ENCODE measurements at regions not wholly inside any gene's neighbourhood (a gene's known extent, or its start where the extent isn't known, plus 50 kb on each side); places are given as distances from the start of the nearest gene placed in this dataset.

DNA sequence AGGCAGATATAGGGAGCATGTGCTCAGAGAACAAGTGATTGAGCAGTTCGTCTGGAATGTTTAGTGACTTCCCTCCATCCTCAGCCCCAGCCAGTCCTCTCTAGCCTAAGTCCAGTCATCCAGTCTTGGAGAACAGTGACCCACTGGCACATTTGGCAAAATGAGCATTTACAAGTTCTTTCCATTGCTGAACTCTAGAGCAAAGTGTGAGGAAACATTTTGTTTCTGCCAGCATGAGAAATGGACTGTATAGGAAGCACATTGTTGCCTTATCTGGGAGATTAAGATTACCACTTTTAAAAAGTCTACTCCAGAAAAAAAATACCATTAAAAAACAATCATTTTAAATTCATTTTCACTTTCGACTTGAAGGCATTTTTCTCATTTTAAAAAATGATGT is 353.6 kb downstream of the SHQ1 start:
- no peak for TF ChIP-seq EZH2 (IDR thresholded peaks at IDR 0.05; ENCODE audit: borderline replicate concordance, low read depth, low read length, severe bottlenecking)
- no peak for TF ChIP-seq FOS (IDR thresholded peaks at IDR 0.05; ENCODE audit: borderline replicate concordance, insufficient read depth, low read length)
- TF ChIP-seq, protein P1, sequence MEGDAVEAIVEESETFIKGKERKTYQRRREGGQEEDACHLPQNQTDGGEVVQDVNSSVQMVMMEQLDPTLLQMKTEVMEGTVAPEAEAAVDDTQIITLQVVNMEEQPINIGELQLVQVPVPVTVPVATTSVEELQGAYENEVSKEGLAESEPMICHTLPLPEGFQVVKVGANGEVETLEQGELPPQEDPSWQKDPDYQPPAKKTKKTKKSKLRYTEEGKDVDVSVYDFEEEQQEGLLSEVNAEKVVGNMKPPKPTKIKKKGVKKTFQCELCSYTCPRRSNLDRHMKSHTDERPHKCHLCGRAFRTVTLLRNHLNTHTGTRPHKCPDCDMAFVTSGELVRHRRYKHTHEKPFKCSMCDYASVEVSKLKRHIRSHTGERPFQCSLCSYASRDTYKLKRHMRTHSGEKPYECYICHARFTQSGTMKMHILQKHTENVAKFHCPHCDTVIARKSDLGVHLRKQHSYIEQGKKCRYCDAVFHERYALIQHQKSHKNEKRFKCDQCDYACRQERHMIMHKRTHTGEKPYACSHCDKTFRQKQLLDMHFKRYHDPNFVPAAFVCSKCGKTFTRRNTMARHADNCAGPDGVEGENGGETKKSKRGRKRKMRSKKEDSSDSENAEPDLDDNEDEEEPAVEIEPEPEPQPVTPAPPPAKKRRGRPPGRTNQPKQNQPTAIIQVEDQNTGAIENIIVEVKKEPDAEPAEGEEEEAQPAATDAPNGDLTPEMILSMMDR (IDR thresholded peaks at IDR 0.05; ENCODE audit: extremely low read depth in 1 of 2, insufficient read depth in 1 of 2, low read depth in 1 of 2, low read length in 2 of 2), result no peak
- no peak for TF ChIP-seq POLR2AphosphoS5 (IDR thresholded peaks at IDR 0.05; ENCODE audit: insufficient read depth, low read depth, low read length)

Measured in endothelial cell of umbilical vein (primary cell).